DMS53 treated with DMSO at 0.1 percent for 48 hours (cell line): ENCODE measurements at regions not wholly inside any gene's neighbourhood (a gene's known extent, or its start where the extent isn't known, plus 50 kb on each side); places are given as distances from the start of the nearest gene placed in this dataset.

Source experiments
- DNase-seq: peaks from one replicate; lab custom pipeline; 2025; ENCODE audit not compliant: unreplicated experiment; lab: John Stamatoyannopoulos, UW

- peak; percentile 52 for DNase-seq
These were observed 428.4 kb upstream of the B3GALT2 start for GRCh38 chr1:193614817-193615216.

- no peak for DNase-seq
These were observed 427.9 kb upstream of the B3GALT2 start for GRCh38 chr1:193614275-193614674.

- DNase-seq: no peak
These were observed 426.6 kb upstream of the B3GALT2 start for GRCh38 chr1:193613041-193613440.

- DNase-seq: no peak
These were observed 423.2 kb upstream of the B3GALT2 start for GRCh38 chr1:193609592-193609991.

- DNase-seq: no peak
These were observed 421.4 kb upstream of the B3GALT2 start for GRCh38 chr1:193607787-193608186.

GRCh38 chr1:193606035-193606434, 419.6 kb upstream of the B3GALT2 start:
- no peak for DNase-seq

GRCh38 chr1:193602705-193603104, 416.3 kb upstream of the B3GALT2 start:
- no peak for DNase-seq

GRCh38 chr1:193593147-193593885, 406.9 kb upstream of the B3GALT2 start:
- no peak for DNase-seq

- no peak for DNase-seq
These were observed 405.9 kb upstream of the B3GALT2 start for GRCh38 chr1:193592317-193592716.

- no peak for DNase-seq
These were observed 403.7 kb upstream of the B3GALT2 start for GRCh38 chr1:193590102-193590501.

GRCh38 chr1:193589597-193590040, 403.2 kb upstream of the B3GALT2 start:
- DNase-seq: no peak

- DNase-seq: no peak
These were observed 402.1 kb upstream of the B3GALT2 start for GRCh38 chr1:193588311-193589082.

GRCh38 chr1:193584731-193585239, 398.4 kb upstream of the B3GALT2 start:
- DNase-seq: no peak

- DNase-seq: no peak
These were observed 394.9 kb upstream of the B3GALT2 start for GRCh38 chr1:193581341-193581740.

- no peak for DNase-seq
These were observed 394.0 kb upstream of the B3GALT2 start for GRCh38 chr1:193580419-193580818.

- no peak for DNase-seq
These were observed 392.9 kb upstream of the B3GALT2 start for GRCh38 chr1:193579323-193579722.

GRCh38 chr1:193574913-193575312, 388.5 kb upstream of the B3GALT2 start:
- DNase-seq: no peak

GRCh38 chr1:193569983-193570269, 383.5 kb upstream of the B3GALT2 start:
- DNase-seq: no peak

GRCh38 chr1:193569096-193569982, 382.9 kb upstream of the B3GALT2 start:
- DNase-seq: no peak

- DNase-seq: no peak
These were observed 382.1 kb upstream of the B3GALT2 start for GRCh38 chr1:193568512-193568911.

- DNase-seq: no peak
These were observed 381.5 kb upstream of the B3GALT2 start for GRCh38 chr1:193567937-193568336.
